ENCODE measurements at regions not wholly inside any gene's neighbourhood (a gene's known extent, or its start where the extent isn't known, plus 50 kb on each side); places are given as distances from the start of the nearest gene placed in this dataset.
A peak's percentile ranks its signal among the peaks of the same experiment; 100 is the strongest.

GRCh38 chr2:193695367-193695766, 1500.6 kb upstream of the TMEFF2 start:
- TF ChIP-seq CTCF (IDR thresholded peaks at IDR 0.05; ENCODE audit: extremely low read depth, missing control alignments): peak; percentile 6
- no peak for DNase-seq (ENCODE audit: low spot score)

- DNase-seq (ENCODE audit: low spot score): no peak
Measured at GRCh38 chr2:193693758-193694157, 1499.0 kb upstream of the TMEFF2 start.

GRCh38 chr2:193690572-193690971, 1495.8 kb upstream of the TMEFF2 start:
- no peak for TF ChIP-seq CTCF (IDR thresholded peaks at IDR 0.05; ENCODE audit: extremely low read depth, missing control alignments)
- DNase-seq (ENCODE audit: low spot score): no peak

More at GRCh38 chr2:193693758-193694157, 1499.0 kb upstream of the TMEFF2 start:
- TF ChIP-seq CTCF (IDR thresholded peaks at IDR 0.05; ENCODE audit: extremely low read depth, missing control alignments): no peak

- no peak for TF ChIP-seq CTCF (IDR thresholded peaks at IDR 0.05; ENCODE audit: extremely low read depth, missing control alignments)
- DNase-seq (ENCODE audit: low spot score): no peak
Measured at GRCh38 chr2:193687195-193687594, 1492.5 kb upstream of the TMEFF2 start.

- TF ChIP-seq CTCF (IDR thresholded peaks at IDR 0.05; ENCODE audit: extremely low read depth, missing control alignments): no peak
- no peak for DNase-seq (ENCODE audit: low spot score)
Measured at GRCh38 chr2:193679847-193680246, 1485.1 kb upstream of the TMEFF2 start.

GRCh38 chr2:193670478-193670877, 1475.7 kb upstream of the TMEFF2 start:
- no peak for TF ChIP-seq CTCF (IDR thresholded peaks at IDR 0.05; ENCODE audit: extremely low read depth, missing control alignments)
- DNase-seq (ENCODE audit: low spot score): no peak

- peak; percentile 22 for DNase-seq (ENCODE audit: low spot score)
- no peak for TF ChIP-seq CTCF (IDR thresholded peaks at IDR 0.05; ENCODE audit: extremely low read depth, missing control alignments)
Measured at GRCh38 chr2:193668557-193669323, 1474.0 kb upstream of the TMEFF2 start.

All from GM20000 (cell line).